Neural progenitor cell (in vitro differentiated cells): ENCODE measurements at regions not wholly inside any gene's neighbourhood (a gene's known extent, or its start where the extent isn't known, plus 50 kb on each side); places are given as distances from the start of the nearest gene placed in this dataset.

ENCODE experiments used
- DNase-seq: peaks from one replicate; pipeline ENCODE4 v3.0.0-alpha.2; 2016; ENCODE audit warnings: low spot score
- H2AFZ ChIP-seq: fragments of 200-600 bp; sonication (generic); replicated peaks from 2 replicates; pipeline ENCODE4 v1.6.1; 2016; ENCODE audit warnings: antibody characterized with exemption
- H3F3A ChIP-seq: fragments of 200-600 bp; sonication (generic); 2 replicates; pipeline ENCODE4 v1.6.1; 2016; ENCODE audit warnings: antibody characterized with exemption, low read depth
- H3K27ac ChIP-seq: fragments of 200-600 bp; sonication (generic); 2 replicates; pipeline ENCODE4 v1.5.1; 2016; ENCODE audit warnings: mild to moderate bottlenecking
- H3K27me3 ChIP-seq: fragments of 200-600 bp; sonication (generic); 2 replicates; pipeline ENCODE4 v1.6.1; 2016; ENCODE audit warnings: mild to moderate bottlenecking, moderate library complexity
- H3K36me3 ChIP-seq: fragments of 200-600 bp; sonication (generic); 2 replicates; pipeline ENCODE4 v1.5.1; 2016
- H3K4me1 ChIP-seq: fragments of 200-600 bp; sonication (generic); 2 replicates; pipeline ENCODE4 v1.6.1; 2016; ENCODE audit warnings: mixed run types
- H3K4me2 ChIP-seq: fragments of 200-600 bp; sonication (generic); 2 replicates; pipeline ENCODE4 v1.6.1; 2016
- H3K4me3 ChIP-seq: fragments of 200-600 bp; sonication (generic); 2 replicates; pipeline ENCODE4 v1.5.1; 2016
- H3K79me2 ChIP-seq: fragments of 200-600 bp; sonication (generic); 2 replicates; pipeline ENCODE4 v1.6.1; 2016; ENCODE audit warnings: low read depth
- H3K9ac ChIP-seq: fragments of 200-600 bp; sonication (generic); 2 replicates; pipeline ENCODE4 v1.6.1; 2016
- H3K9me3 ChIP-seq: fragments of 200-600 bp; sonication (generic); 2 replicates; pipeline ENCODE4 v1.5.1; 2016; ENCODE audit warnings: low read depth
- H4K20me1 ChIP-seq: fragments of 200-600 bp; sonication (generic); 2 replicates; pipeline ENCODE4 v1.6.1; 2016; ENCODE audit warnings: low read depth
- H3K27ac Mint-ChIP-seq: 3 replicates; pipeline ENCODE4 v1.8.0; 2021; ENCODE audit warnings: mixed read lengths
- H3K27me3 Mint-ChIP-seq: 2 replicates; pipeline ENCODE4 v1.8.0; 2022; ENCODE audit warnings: low read depth, mild to moderate bottlenecking, inconsistent platforms, moderate library complexity, mixed read lengths; ENCODE audit not compliant: insufficient read depth
- H3K36me3 Mint-ChIP-seq: 3 replicates; pipeline ENCODE4 v1.8.0; 2021; ENCODE audit warnings: mixed read lengths
- H3K4me1 Mint-ChIP-seq: 3 replicates; pipeline ENCODE4 v1.8.0; 2021; ENCODE audit warnings: mixed read lengths
- H3K4me3 Mint-ChIP-seq: 3 replicates; pipeline ENCODE4 v1.8.0; 2021; ENCODE audit warnings: mild to moderate bottlenecking, moderate library complexity, mixed read lengths
- H3K9me3 Mint-ChIP-seq: 3 replicates; pipeline ENCODE4 v1.8.0; 2020; ENCODE audit warnings: mixed read lengths
- CTCF ChIP-seq: fragments of 200-600 bp; sonication (generic); IDR thresholded peaks from 2 replicates; pipeline ENCODE4 v1.5.1; 2017; ENCODE audit warnings: antibody characterized with exemption, mild to moderate bottlenecking
- EZH2 ChIP-seq: fragments of 200-600 bp; sonication (generic); IDR thresholded peaks from 2 replicates; pipeline ENCODE4 v1.6.1; 2017; ENCODE audit warnings: antibody characterized with exemption, mild to moderate bottlenecking, moderate library complexity
- EZH2phosphoT487 ChIP-seq: fragments of 200-600 bp; sonication (generic); IDR thresholded peaks from 2 replicates; pipeline ENCODE4 v1.6.1; 2017; ENCODE audit warnings: antibody characterized with exemption

GRCh38 chr12:90619943-90620342 lies 335.0 kb downstream of the CCER1 start:
- Mint-ChIP-seq H3K36me3 (no peaks in the 10 kb centered on the region), H3K9me3 (no peaks in the 10 kb centered on the region), H3K27me3 (no peaks in the 10 kb centered on the region), H3K4me3 (no peak overlapping the region), H3K27ac (no peak overlapping the region), H3K4me1 (peaks cover 5% of the 10 kb centered on the region)
- Histone ChIP-seq H3K4me1 (no peaks in the 10 kb centered on the region), H3K9me3 (no peaks in the 10 kb centered on the region), H3K27me3 (no peaks in the 10 kb centered on the region), H3K9ac (no peak overlapping the region), H2AFZ (no peak overlapping the region), H3F3A (no peaks in the 10 kb centered on the region), H3K27ac (no peak overlapping the region), H4K20me1 (no peaks in the 10 kb centered on the region), H3K79me2 (no peaks in the 10 kb centered on the region), H3K36me3 (no peaks in the 10 kb centered on the region), H3K4me2 (no peak overlapping the region), H3K4me3 (no peak overlapping the region)
- TF ChIP-seq EZH2phosphoT487 (no peak), CTCF (no peak), EZH2 (no peak)
- DNase-seq = no peak

GRCh38 chr12:90618586-90618985 lies 336.4 kb downstream of the CCER1 start:
- H3K4me1 Mint-ChIP-seq = peaks cover 5% of the 10 kb centered on the region
- H3K27me3 Mint-ChIP-seq = no peaks in the 10 kb centered on the region
- H3K36me3 Mint-ChIP-seq = no peaks in the 10 kb centered on the region
- no peaks in the 10 kb centered on the region for H3K36me3 ChIP-seq
- no peaks in the 10 kb centered on the region for H3K4me1 ChIP-seq
- H3K4me3 Mint-ChIP-seq = no peak overlapping the region
- H3K9ac ChIP-seq = no peak overlapping the region
- no peaks in the 10 kb centered on the region for H3F3A ChIP-seq
- TF ChIP-seq CTCF (no peak), EZH2 (no peak), EZH2phosphoT487 (no peak)
- no peaks in the 10 kb centered on the region for H3K27me3 ChIP-seq
- no peaks in the 10 kb centered on the region for H3K79me2 ChIP-seq
- no peak for DNase-seq
- H3K4me3 ChIP-seq = no peak overlapping the region
- no peak overlapping the region for H2AFZ ChIP-seq
- no peaks in the 10 kb centered on the region for H4K20me1 ChIP-seq
- H3K27ac ChIP-seq = no peak overlapping the region
- H3K4me2 ChIP-seq = no peak overlapping the region
- no peaks in the 10 kb centered on the region for H3K9me3 ChIP-seq
- H3K9me3 Mint-ChIP-seq = no peaks in the 10 kb centered on the region
- H3K27ac Mint-ChIP-seq = no peak overlapping the region

GRCh38 chr12:90611891-90612290 lies 343.1 kb downstream of the CCER1 start:
- H3K9ac ChIP-seq = no peak overlapping the region
- TF ChIP-seq EZH2 (no peak), CTCF (no peak), EZH2phosphoT487 (no peak)
- Mint-ChIP-seq H3K4me3 (no peak overlapping the region), H3K36me3 (no peaks in the 10 kb centered on the region), H3K27me3 (no peaks in the 10 kb centered on the region), H3K9me3 (no peaks in the 10 kb centered on the region), H3K4me1 (no peaks in the 10 kb centered on the region), H3K27ac (no peak overlapping the region)
- no peaks in the 10 kb centered on the region for H3K36me3 ChIP-seq
- no peak overlapping the region for H3K4me2 ChIP-seq
- no peaks in the 10 kb centered on the region for H3F3A ChIP-seq
- no peak overlapping the region for H3K27ac ChIP-seq
- H4K20me1 ChIP-seq = no peaks in the 10 kb centered on the region
- H2AFZ ChIP-seq = no peak overlapping the region
- H3K4me3 ChIP-seq = no peak overlapping the region
- no peaks in the 10 kb centered on the region for H3K9me3 ChIP-seq
- no peaks in the 10 kb centered on the region for H3K79me2 ChIP-seq
- H3K27me3 ChIP-seq = no peaks in the 10 kb centered on the region
- no peaks in the 10 kb centered on the region for H3K4me1 ChIP-seq
- DNase-seq = no peak

GRCh38 chr12:90611048-90611447 lies 343.9 kb downstream of the CCER1 start:
- H3K27me3 ChIP-seq = no peaks in the 10 kb centered on the region
- H3K79me2 ChIP-seq = no peaks in the 10 kb centered on the region
- no peaks in the 10 kb centered on the region for H3K36me3 ChIP-seq
- H3K27ac ChIP-seq = no peak overlapping the region
- Mint-ChIP-seq H3K9me3 (no peaks in the 10 kb centered on the region), H3K36me3 (no peaks in the 10 kb centered on the region), H3K4me1 (no peaks in the 10 kb centered on the region), H3K27me3 (no peaks in the 10 kb centered on the region), H3K27ac (no peak overlapping the region), H3K4me3 (no peak overlapping the region)
- no peak for DNase-seq
- no peaks in the 10 kb centered on the region for H3K4me1 ChIP-seq
- no peaks in the 10 kb centered on the region for H3F3A ChIP-seq
- no peak overlapping the region for H2AFZ ChIP-seq
- TF ChIP-seq EZH2phosphoT487 = no peak
- no peak for TF ChIP-seq CTCF
- TF ChIP-seq EZH2 = no peak
- no peak overlapping the region for H3K9ac ChIP-seq
- H3K9me3 ChIP-seq = no peaks in the 10 kb centered on the region
- H3K4me2 ChIP-seq = no peak overlapping the region
- no peaks in the 10 kb centered on the region for H4K20me1 ChIP-seq
- no peak overlapping the region for H3K4me3 ChIP-seq
